NT2/D1 (cell line): ENCODE measurements at regions not wholly inside any gene's neighbourhood (a gene's known extent, or its start where the extent isn't known, plus 50 kb on each side); places are given as distances from the start of the nearest gene placed in this dataset.

Source experiments
- SUZ12 ChIP-seq: IDR thresholded peaks from 2 replicates; pipeline ENCODE4 v1.6.1; 2011; ENCODE audit not compliant: insufficient read length, insufficient read depth; ENCODE audit errors: extremely low read depth
- YY1 ChIP-seq: IDR thresholded peaks from 2 replicates; pipeline ENCODE4 v1.6.1; 2011; ENCODE audit not compliant: insufficient read length, insufficient read depth

- no peak for TF ChIP-seq SUZ12
- TF ChIP-seq YY1, result no peak
Observed at GRCh38 chr5:74116266-74116665, 490.3 kb downstream of the ARHGEF28 start.
